Activated naive CD8-positive, alpha-beta T cell treated with anti-CD3 and anti-CD28 coated beads, Interleukin-2, amount 50 U/mL, for 24 hours (primary cell): ENCODE measurements at regions not wholly inside any gene's neighbourhood (a gene's known extent, or its start where the extent isn't known, plus 50 kb on each side); places are given as distances from the start of the nearest gene placed in this dataset.

ENCODE experiments used
- ATAC-seq: fragments of 150-1000 bp; cut with Tn5 transposase; one replicate; pipeline ENCODE4 v1.10.0; 2021
- DNase-seq: peaks from one replicate; pipeline ENCODE4 v3.0.0; 2021
- H3K27ac Mint-ChIP-seq: one replicate; pipeline ENCODE4 v1.8.0; 2021; ENCODE audit warnings: mild to moderate bottlenecking, mixed read lengths
- H3K27me3 Mint-ChIP-seq: one replicate; pipeline ENCODE4 v1.8.0; 2021; ENCODE audit warnings: mixed read lengths
- H3K36me3 Mint-ChIP-seq: one replicate; pipeline ENCODE4 v1.8.0; 2021; ENCODE audit warnings: low read depth, mixed read lengths
- H3K4me1 Mint-ChIP-seq: one replicate; pipeline ENCODE4 v1.8.0; 2021; ENCODE audit warnings: mixed read lengths
- H3K4me3 Mint-ChIP-seq: one replicate; pipeline ENCODE4 v1.8.0; 2021; ENCODE audit warnings: mild to moderate bottlenecking, moderate library complexity, mixed read lengths
- H3K9me3 Mint-ChIP-seq: one replicate; pipeline ENCODE4 v1.8.0; 2021; ENCODE audit warnings: mixed read lengths

DNA sequence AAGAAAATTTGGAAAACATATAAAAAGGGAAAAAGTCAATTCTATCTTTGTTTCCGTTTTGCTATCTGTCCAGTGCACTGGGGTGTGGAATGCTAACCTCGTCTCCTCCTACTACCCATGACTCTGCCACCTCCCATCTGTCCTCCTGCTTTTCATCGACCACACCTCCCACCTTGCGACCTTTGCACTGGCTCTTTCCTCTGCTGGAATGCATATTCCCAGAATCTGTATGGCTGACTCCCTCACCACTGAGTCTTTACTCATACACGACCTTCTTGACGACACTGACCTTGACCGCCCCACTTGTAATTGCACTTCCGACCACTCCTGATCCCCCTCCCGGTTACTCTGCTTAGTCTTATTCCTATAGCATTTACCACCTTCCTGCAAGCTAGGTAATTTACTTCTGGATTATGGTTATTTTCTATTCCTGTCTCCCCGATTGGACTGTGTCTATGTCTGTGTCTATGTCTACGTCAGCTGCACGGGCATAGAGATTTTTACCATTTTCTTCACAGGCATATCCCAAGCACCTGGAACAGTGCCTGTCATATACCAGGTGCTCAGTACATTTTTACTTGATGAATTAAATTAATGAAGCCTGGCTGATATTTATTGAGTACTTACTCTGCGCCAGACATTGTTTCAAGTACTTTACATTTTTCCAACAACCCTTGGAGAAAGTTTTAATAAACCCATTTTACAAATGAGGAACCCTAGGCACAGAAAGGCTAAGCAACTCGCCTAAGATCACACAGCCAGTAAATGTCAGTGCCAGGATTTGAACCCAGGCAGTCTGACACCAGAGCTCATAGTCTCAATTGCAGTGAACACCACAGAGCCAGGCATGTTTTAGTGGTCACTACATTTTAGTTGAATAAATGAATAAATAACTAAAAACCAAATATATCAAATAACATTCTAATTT is 54.0 kb upstream of the SLC22A11 start:
- ATAC-seq, result no peak
- H3K4me1 Mint-ChIP-seq, result no peaks in the 10 kb centered on the region
- H3K9me3 Mint-ChIP-seq, result peaks cover 4% of the 10 kb centered on the region
- DNase-seq, result no peak
- H3K27ac Mint-ChIP-seq, result no peak overlapping the region
- H3K36me3 Mint-ChIP-seq, result no peaks in the 10 kb centered on the region
- H3K4me3 Mint-ChIP-seq, result no peak overlapping the region
- H3K27me3 Mint-ChIP-seq, result peaks cover 4% of the 10 kb centered on the region

DNA sequence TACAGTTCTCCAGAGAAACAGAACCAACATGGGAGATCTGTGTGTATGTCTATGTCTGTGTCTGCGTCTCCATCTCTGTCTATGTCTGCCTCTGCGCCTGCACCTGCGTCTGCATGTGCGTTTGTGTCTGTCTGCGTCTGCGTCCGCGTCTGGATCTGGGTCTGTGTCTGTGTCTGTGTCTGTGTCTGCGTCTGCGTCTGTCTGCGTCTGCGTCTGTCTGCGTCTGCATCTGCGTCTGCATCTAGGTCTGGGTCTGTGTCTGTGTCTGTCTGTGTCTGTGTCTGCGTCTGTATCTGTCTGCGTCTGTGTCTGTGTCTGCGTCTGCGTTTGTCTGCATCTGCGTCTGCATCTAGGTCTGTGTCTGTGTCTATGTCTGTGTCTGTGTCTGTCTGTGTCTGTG is 53.1 kb upstream of the SLC22A11 start:
- Mint-ChIP-seq H3K36me3 (no peaks in the 10 kb centered on the region), H3K27ac (no peak overlapping the region), H3K27me3 (peaks cover 4% of the 10 kb centered on the region), H3K4me1 (no peaks in the 10 kb centered on the region), H3K4me3 (no peak overlapping the region), H3K9me3 (peaks cover 4% of the 10 kb centered on the region)
- no peak for DNase-seq
- ATAC-seq, result no peak

DNA sequence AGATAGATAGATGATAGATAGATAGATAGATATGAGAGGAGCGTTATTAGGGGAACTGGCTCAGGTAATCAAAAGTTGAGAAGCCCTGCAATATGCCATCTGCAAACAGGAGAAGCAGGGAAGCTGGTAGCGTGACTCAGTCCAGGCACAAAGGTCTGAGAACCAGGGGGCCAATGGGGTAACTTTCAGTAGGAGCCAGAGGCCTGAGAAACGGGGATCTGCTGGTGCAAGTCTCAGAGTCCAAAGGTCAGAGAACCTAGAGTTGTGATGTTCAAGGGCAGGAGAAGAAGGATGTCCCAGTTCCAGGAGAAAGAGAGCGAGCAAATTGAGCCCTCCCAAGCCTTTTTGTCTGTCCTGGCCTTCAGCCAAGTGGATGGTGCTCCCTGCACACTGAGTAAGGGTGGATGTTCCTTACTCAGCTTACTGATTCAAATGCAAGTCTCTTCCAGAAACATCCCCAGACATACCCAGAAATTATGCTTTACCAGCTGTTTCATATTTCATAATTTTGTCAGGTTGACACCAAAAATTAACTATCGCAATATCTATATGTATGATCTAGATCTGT is 52.5 kb upstream of the SLC22A11 start:
- H3K27ac Mint-ChIP-seq, result no peak overlapping the region
- peaks cover 4% of the 10 kb centered on the region for H3K27me3 Mint-ChIP-seq
- no peak overlapping the region for H3K4me3 Mint-ChIP-seq
- H3K9me3 Mint-ChIP-seq, result peaks cover 4% of the 10 kb centered on the region
- ATAC-seq, result no peak
- no peak for DNase-seq
- H3K4me1 Mint-ChIP-seq, result no peaks in the 10 kb centered on the region
- no peaks in the 10 kb centered on the region for H3K36me3 Mint-ChIP-seq

DNA sequence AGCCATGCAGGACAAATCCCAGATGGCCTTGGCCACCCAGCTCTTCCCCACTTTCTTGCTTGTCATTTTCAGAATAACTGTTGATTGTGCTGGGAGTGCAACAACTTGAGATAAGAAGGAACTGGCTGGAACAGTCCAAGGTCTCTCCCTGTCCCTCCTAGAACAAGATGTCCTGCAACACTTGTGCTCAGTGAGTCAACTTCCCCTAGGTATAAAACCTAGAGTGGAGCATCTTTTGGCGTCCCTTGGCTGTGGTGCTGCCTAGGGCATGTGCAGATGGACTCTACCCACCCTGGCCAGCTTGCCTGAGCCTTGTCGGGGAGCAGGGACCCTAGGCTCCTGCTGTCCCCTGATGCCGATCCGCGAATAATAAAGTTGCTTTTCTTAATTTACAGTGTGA is 50.7 kb upstream of the SLC22A11 start:
- H3K27ac Mint-ChIP-seq, result no peak overlapping the region
- H3K4me3 Mint-ChIP-seq, result no peak overlapping the region
- H3K27me3 Mint-ChIP-seq, result peaks cover 1% of the 10 kb centered on the region
- H3K4me1 Mint-ChIP-seq, result no peaks in the 10 kb centered on the region
- DNase-seq, result no peak
- peaks cover 4% of the 10 kb centered on the region for H3K9me3 Mint-ChIP-seq
- ATAC-seq, result no peak
- no peaks in the 10 kb centered on the region for H3K36me3 Mint-ChIP-seq
